A549 (cell line): ENCODE measurements at regions not wholly inside any gene's neighbourhood (a gene's known extent, or its start where the extent isn't known, plus 50 kb on each side); places are given as distances from the start of the nearest gene placed in this dataset.
A peak's percentile ranks its signal among the peaks of the same experiment; 100 is the strongest.

Source experiments
- ATAC-seq, 2 experiments: fragments of 200-7000 bp in 1 of 2; fragments of >200 bp in 1 of 2; cut with Nextera tagmentation in 1 of 2; cut with Tn5 transposase in 1 of 2; 3 replicates each; pipeline versions ENCODE4 v1.8.0 to v1.9.1; 2018 to 2020; ENCODE audit warnings: mild to moderate bottlenecking in 1 of 2, moderate library complexity in 1 of 2
- CTCF ChIA-PET: fragments of 300-600 bp; sonication (Branson Sonifier 250); formaldehyde crosslinking; extraction: SDS; loops from one replicate; lab custom pipeline; 2021; ENCODE audit warnings: antibody characterized with exemption, inconsistent platforms; lab: Yijun Ruan, JAX
- POLR2A ChIA-PET: fragments of 350-600 bp; formaldehyde crosslinking; extraction: SDS; loops from one replicate; lab custom pipeline; 2021; ENCODE audit warnings: antibody characterized with exemption, inconsistent platforms; lab: Yijun Ruan, JAX
- DNase-seq, 2 experiments: peaks; one replicate each; pipeline versions ENCODE4 v3.0.0 to v3.0.0-alpha.2; 2011 to 2016; ENCODE audit warnings: low read depth in 1 of 2, low spot score in 1 of 2
- FAIRE-seq: peaks from 2 replicates; lab custom pipeline; 2011; peaks lifted over from hg19 to GRCh38; lab: Jason Lieb, UNC
- H3K27ac ChIP-seq, 2 experiments: fragments of >200 bp; sonication (Bioruptor Twin); formaldehyde crosslinking; 3 replicates each; pipeline ENCODE4 v1.5.1; 2016 to 2017
- H3K4me1 ChIP-seq: fragments of >200 bp; sonication (Bioruptor Twin); formaldehyde crosslinking; 3 replicates; pipeline ENCODE4 v1.6.1; 2016
- H3K4me2 ChIP-seq: fragments of >200 bp; sonication (Bioruptor Twin); formaldehyde crosslinking; 3 replicates; pipeline ENCODE4 v1.6.1; 2016
- H3K4me3 ChIP-seq: fragments of >200 bp; sonication (Bioruptor Twin); formaldehyde crosslinking; 3 replicates; pipeline ENCODE4 v1.5.1; 2016
- H3K9me3 ChIP-seq: fragments of >200 bp; sonication (Bioruptor Twin); formaldehyde crosslinking; 3 replicates; pipeline ENCODE4 v1.6.1; 2016
- CEBPB ChIP-seq, 2 experiments: fragments of >200 bp in 1 of 2; sonication (Bioruptor Twin) in 1 of 2; formaldehyde crosslinking in 1 of 2; IDR thresholded peaks; 2 replicates each; pipeline ENCODE4 v1.6.1; 2012 to 2016
- EHMT2 ChIP-seq: fragments of 200-600 bp; sonication (generic); IDR thresholded peaks from 2 replicates; pipeline ENCODE4 v1.6.1; 2016; ENCODE audit warnings: antibody characterized with exemption, low read depth, mild to moderate bottlenecking, moderate library complexity
- ESRRA ChIP-seq: fragments of 150-350 bp; IDR thresholded peaks from 2 replicates; pipeline ENCODE4 v1.6.1; 2014; ENCODE audit warnings: mild to moderate bottlenecking, low read length, borderline replicate concordance
- FOSB ChIP-seq: fragments of 250-450 bp; sonication (Bioruptor Pico); IDR thresholded peaks from 2 replicates; pipeline ENCODE4 v1.5.0; 2020; ENCODE audit warnings: mild to moderate bottlenecking, moderate library complexity
- GATA3 ChIP-seq: IDR thresholded peaks from 2 replicates; pipeline ENCODE4 v1.6.1; 2012; ENCODE audit warnings: borderline replicate concordance
- HOXA7 ChIP-seq: fragments of 250-450 bp; sonication (Bioruptor Pico); IDR thresholded peaks from 2 replicates; pipeline ENCODE4 v1.5.0; 2020; ENCODE audit warnings: mild to moderate bottlenecking, moderate library complexity
- JUN ChIP-seq, 2 experiments: fragments of >200 bp; sonication (Bioruptor Twin); formaldehyde crosslinking; IDR thresholded peaks; 2 replicates in 1 of 2; 3 replicates in 1 of 2; pipeline ENCODE4 v1.6.1; 2016 to 2017
- KDM5A ChIP-seq: fragments of 200-600 bp; sonication (generic); IDR thresholded peaks from 2 replicates; pipeline ENCODE4 v1.6.1; 2016; ENCODE audit warnings: antibody characterized with exemption, mild to moderate bottlenecking
- PHF8 ChIP-seq: fragments of 200-600 bp; sonication (generic); IDR thresholded peaks from 2 replicates; pipeline ENCODE4 v1.6.1; 2016; ENCODE audit warnings: low read depth, mild to moderate bottlenecking, antibody characterized with exemption, moderate library complexity, borderline replicate concordance
- RNF2 ChIP-seq: fragments of 200-600 bp; sonication (generic); IDR thresholded peaks from 2 replicates; pipeline ENCODE4 v1.6.1; 2016; ENCODE audit warnings: low read depth, mild to moderate bottlenecking, antibody characterized with exemption, moderate library complexity, borderline replicate concordance
- SMC3 ChIP-seq: fragments of >200 bp; sonication (Bioruptor Twin); formaldehyde crosslinking; IDR thresholded peaks from 3 replicates; pipeline ENCODE4 v1.6.1; 2018; ENCODE audit warnings: inconsistent platforms
- TFCP2L1 ChIP-seq: fragments of 250-450 bp; sonication (Bioruptor Pico); IDR thresholded peaks from 2 replicates; pipeline ENCODE4 v1.5.0; 2021; ENCODE audit warnings: mild to moderate bottlenecking
- ZC3H11A ChIP-seq: fragments of 450-650 bp; IDR thresholded peaks from 2 replicates; pipeline ENCODE4 v1.6.1; 2014; ENCODE audit warnings: antibody characterized with exemption, mild to moderate bottlenecking
- ZSCAN20 ChIP-seq: fragments of 250-450 bp; sonication (Bioruptor Pico); IDR thresholded peaks from 2 replicates; pipeline ENCODE4 v1.8.0; 2022; ENCODE audit warnings: mild to moderate bottlenecking, moderate library complexity
- WGBS: methylation state at CpG from one replicate; pipeline ENCODE4 v1.1.6; 2017; ENCODE audit errors: missing lambda C conversion rate; 5-methylcytosine and 5-hydroxymethylcytosine counted together
- TF ChIP-seq, protein P1 (sequence below): fragments of 450-650 bp; IDR thresholded peaks from 2 replicates; pipeline ENCODE4 v1.6.1; 2014; ENCODE audit warnings: antibody characterized with exemption
- TF ChIP-seq, protein P2 (sequence below): fragments of >200 bp; sonication (Bioruptor Twin); formaldehyde crosslinking; IDR thresholded peaks from 3 replicates; pipeline ENCODE4 v1.6.1; 2016
- TF ChIP-seq, protein P3 (sequence below): IDR thresholded peaks from 2 replicates; pipeline ENCODE4 v1.6.1; 2012; ENCODE audit warnings: low read depth, borderline replicate concordance
- TF ChIP-seq, protein P4 (sequence below): fragments of 250-450 bp; sonication (Bioruptor Pico); IDR thresholded peaks from 2 replicates; pipeline ENCODE4 v1.5.0; 2021; ENCODE audit warnings: mild to moderate bottlenecking, moderate library complexity, borderline replicate concordance
- TF ChIP-seq, protein P5 (sequence below): IDR thresholded peaks from 2 replicates; pipeline ENCODE4 v1.6.1; 2012

DNA sequence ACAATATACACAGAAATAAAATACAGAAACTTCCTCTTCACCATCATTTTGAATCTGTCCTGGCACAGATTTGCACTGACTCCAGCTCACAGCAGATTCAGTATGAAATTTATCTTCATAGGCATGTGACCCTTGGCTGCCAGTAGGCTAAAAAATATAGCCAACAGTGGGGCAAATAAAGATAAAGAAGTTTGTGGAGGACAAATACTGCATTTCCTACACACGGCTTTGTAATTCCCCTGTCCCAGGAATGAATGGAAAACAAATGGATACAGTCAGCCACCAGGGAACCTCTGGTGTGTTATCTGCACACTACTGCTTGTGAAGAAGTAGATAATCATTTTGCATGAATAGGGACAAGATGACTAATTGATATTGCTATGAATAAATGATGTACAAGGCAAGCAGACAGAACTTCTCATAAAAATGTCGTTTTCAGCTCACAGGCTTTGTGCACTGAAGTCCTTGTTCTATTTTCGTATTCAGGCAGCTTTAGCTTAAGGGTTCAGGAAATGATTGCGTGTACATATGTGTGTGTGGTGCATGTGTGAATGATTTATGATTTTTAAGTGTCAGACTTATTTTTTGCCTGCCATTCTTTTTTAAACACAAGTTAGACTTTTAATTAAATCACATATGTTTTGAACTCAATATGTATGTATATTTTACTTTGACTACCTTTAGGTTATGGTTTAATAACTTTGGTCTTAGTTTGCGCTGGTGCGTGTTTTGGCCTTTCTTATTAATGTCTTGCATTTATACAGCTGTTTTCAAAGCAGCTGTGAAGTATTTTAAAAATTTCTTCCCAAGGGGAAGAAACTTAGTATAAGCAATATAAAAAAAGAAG, 543.8 kb upstream of the JAG1 start:
- WGBS: 57% methylated on average over 6 of the region's 6 CpGs
- CTCF ChIA-PET: interaction anchor here (0.7 to 6.3 kb wide), 9 partner anchors 10 to 696 kb away, joined by 3 to 53 read pairs (median 4); no protein-coding TSS in a partner anchor

DNA sequence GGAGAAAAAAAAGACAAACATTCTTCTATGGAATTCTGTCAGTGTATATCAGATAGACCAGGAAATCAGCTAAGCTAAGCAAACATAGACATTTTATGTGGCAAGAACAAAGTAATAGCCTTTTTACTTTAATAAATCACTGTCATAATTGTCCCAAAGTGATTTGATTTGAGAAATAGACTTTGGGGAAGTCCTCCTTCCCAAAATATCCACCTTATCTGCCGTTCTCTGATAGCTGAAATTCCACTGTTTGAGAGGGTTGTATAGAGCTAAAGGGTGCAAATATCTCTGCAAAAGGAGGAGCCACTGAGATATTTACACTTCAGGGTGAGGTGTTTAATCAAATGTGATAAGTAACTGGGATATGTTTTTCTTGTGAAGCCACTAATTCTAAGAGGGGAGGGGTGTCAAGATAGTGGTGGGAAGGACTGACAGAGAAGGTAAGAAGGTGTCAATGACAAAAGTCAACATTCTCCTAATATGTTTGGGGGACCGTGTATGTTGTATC, 544.4 kb upstream of the JAG1 start:
- POLR2A ChIA-PET: interaction anchor here (2.6 to 2.9 kb wide), 2 partner anchors 10 to 544 kb away, joined by 16 to 20 read pairs; partner anchors contain the start of gene JAG1

More for the DNA sequence above, 543.8 kb upstream of the JAG1 start:
- peak overlapping the region; percentile 70 to 85 for H3K27ac ChIP-seq
- H3K4me1 ChIP-seq: peaks cover 34% of the 10 kb centered on the region
- FAIRE-seq (peak; percentile 93), ATAC-seq (peak; percentile 25 to 65; a peak in 3 of 6 replicates), DNase-seq (no peak)
- no peaks in the 10 kb centered on the region for H3K9me3 ChIP-seq
- no peak overlapping the region for H3K4me3 ChIP-seq
- TF ChIP-seq, protein P1, sequence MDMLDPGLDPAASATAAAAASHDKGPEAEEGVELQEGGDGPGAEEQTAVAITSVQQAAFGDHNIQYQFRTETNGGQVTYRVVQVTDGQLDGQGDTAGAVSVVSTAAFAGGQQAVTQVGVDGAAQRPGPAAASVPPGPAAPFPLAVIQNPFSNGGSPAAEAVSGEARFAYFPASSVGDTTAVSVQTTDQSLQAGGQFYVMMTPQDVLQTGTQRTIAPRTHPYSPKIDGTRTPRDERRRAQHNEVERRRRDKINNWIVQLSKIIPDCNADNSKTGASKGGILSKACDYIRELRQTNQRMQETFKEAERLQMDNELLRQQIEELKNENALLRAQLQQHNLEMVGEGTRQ: no peak
- TF ChIP-seq, protein P2, sequence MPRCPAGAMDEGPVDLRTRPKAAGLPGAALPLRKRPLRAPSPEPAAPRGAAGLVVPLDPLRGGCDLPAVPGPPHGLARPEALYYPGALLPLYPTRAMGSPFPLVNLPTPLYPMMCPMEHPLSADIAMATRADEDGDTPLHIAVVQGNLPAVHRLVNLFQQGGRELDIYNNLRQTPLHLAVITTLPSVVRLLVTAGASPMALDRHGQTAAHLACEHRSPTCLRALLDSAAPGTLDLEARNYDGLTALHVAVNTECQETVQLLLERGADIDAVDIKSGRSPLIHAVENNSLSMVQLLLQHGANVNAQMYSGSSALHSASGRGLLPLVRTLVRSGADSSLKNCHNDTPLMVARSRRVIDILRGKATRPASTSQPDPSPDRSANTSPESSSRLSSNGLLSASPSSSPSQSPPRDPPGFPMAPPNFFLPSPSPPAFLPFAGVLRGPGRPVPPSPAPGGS: peak; percentile 24; the same call in 1 of the 3 replicates
- TF ChIP-seq TFCP2L1 (CRISPR knock-in tag): no peak
- H3K4me2 ChIP-seq: peak overlapping the region; percentile 41
- POLR2A ChIA-PET: interaction anchor here (1.2 to 2.9 kb wide), 4 partner anchors 10 to 543 kb away, joined by 5 to 20 read pairs (median 10); partner anchors contain the start of gene JAG1

DNA sequence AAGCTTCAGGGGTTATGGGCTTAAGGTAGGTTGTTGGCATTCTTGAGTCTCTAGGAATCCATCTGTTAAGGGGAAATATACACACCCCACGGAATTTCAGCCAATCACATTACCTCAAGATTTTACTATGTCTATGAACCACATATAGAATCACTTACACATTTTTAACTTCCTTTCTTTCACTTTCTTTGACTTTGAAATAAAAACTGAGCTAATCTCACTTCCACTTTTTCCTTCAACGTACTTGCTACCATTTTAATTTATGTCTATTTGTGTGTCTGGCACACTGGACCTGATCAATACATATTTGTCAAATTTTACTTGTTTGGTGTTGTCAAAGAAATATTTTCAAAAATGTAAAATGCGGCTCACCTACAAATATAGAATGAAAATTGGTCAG, 545.4 kb upstream of the JAG1 start:
- H3K9me3 ChIP-seq: no peaks in the 10 kb centered on the region
- DNase-seq (no peak), ATAC-seq (no peak), FAIRE-seq (peak; percentile 39)
- no peak overlapping the region for H3K4me3 ChIP-seq
- CTCF ChIA-PET: interaction anchor here (0.8 to 6.3 kb wide), 6 partner anchors 8 to 545 kb away, joined by 3 to 53 read pairs (median 4); partner anchors contain the start of gene JAG1
- no peak overlapping the region for H3K4me2 ChIP-seq
- WGBS: 88% methylated on average over 3 of the region's 3 CpGs
- H3K4me1 ChIP-seq: peaks cover 34% of the 10 kb centered on the region
- TF ChIP-seq PHF8 (no peak), ZSCAN20 (CRISPR knock-in tag) (no peak), CEBPB (IDR thresholded peaks at IDR 0.05) (no peak), RNF2 (no peak), JUN (IDR thresholded peaks at IDR 0.05) (no peak), EHMT2 (no peak), HOXA7 (CRISPR knock-in tag) (no peak), GATA3 (no peak), ESRRA (no peak)
- TF ChIP-seq, protein P3, sequence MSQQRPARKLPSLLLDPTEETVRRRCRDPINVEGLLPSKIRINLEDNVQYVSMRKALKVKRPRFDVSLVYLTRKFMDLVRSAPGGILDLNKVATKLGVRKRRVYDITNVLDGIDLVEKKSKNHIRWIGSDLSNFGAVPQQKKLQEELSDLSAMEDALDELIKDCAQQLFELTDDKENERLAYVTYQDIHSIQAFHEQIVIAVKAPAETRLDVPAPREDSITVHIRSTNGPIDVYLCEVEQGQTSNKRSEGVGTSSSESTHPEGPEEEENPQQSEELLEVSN: no peak
- H3K27ac ChIP-seq: peak overlapping the region; percentile 70 to 85; a peak in 4 of 6 replicates
- POLR2A ChIA-PET: no interaction called here

More for the DNA sequence above, 544.4 kb upstream of the JAG1 start:
- H3K9me3 ChIP-seq: no peaks in the 10 kb centered on the region
- TF ChIP-seq KDM5A (no peak), ZC3H11A (no peak), GATA3 (peak; percentile 40; the same call in 1 of the 2 replicates), FOSB (no peak), SMC3 (no peak), EHMT2 (no peak)
- TF ChIP-seq, protein P4, sequence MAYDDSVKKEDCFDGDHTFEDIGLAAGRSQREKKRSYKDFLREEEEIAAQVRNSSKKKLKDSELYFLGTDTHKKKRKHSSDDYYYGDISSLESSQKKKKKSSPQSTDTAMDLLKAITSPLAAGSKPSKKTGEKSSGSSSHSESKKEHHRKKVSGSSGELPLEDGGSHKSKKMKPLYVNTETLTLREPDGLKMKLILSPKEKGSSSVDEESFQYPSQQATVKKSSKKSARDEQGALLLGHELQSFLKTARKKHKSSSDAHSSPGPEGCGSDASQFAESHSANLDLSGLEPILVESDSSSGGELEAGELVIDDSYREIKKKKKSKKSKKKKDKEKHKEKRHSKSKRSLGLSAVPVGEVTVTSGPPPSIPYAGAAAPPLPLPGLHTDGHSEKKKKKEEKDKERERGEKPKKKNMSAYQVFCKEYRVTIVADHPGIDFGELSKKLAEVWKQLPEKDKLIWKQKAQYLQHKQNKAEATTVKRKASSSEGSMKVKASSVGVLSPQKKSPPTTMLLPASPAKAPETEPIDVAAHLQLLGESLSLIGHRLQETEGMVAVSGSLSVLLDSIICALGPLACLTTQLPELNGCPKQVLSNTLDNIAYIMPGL (CRISPR knock-in tag): no peak
- TF ChIP-seq, protein P5, sequence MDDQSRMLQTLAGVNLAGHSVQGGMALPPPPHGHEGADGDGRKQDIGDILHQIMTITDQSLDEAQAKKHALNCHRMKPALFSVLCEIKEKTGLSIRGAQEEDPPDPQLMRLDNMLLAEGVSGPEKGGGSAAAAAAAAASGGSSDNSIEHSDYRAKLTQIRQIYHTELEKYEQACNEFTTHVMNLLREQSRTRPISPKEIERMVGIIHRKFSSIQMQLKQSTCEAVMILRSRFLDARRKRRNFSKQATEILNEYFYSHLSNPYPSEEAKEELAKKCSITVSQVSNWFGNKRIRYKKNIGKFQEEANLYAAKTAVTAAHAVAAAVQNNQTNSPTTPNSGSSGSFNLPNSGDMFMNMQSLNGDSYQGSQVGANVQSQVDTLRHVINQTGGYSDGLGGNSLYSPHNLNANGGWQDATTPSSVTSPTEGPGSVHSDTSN: no peak
- H3K4me1 ChIP-seq: peaks cover 34% of the 10 kb centered on the region
- no peak overlapping the region for H3K4me3 ChIP-seq
- CTCF ChIA-PET: interaction anchor here (0.8 to 6.3 kb wide), 7 partner anchors 9 to 326 kb away, joined by 3 to 53 read pairs (median 4); no protein-coding TSS in a partner anchor
- peak; percentile 23 for FAIRE-seq
- H3K27ac ChIP-seq: peak overlapping the region; percentile 70 to 85
- WGBS: 29% methylated on average over 2 of the region's 2 CpGs
- DNase-seq: no peak
- no peak for ATAC-seq
- H3K4me2 ChIP-seq: peak overlapping the region; percentile 41
